Natural killer cell treated with Interleukin-12 subunit alpha and Interleukin-12 subunit beta and Interleukin-15 and Interleukin-18, amount 100 ng/mL, for 72 hours (primary cell): ENCODE measurements at regions not wholly inside any gene's neighbourhood (a gene's known extent, or its start where the extent isn't known, plus 50 kb on each side); places are given as distances from the start of the nearest gene placed in this dataset.

Source experiments
- ATAC-seq, 2 donors: fragments of 150-1000 bp; cut with Tn5 transposase in 1 of 2; sonication (Bioruptor Pico), chemical (Tn5 transposase) in 1 of 2; 2 replicates each; pipeline ENCODE4 v1.10.0; 2021
- DNase-seq: peaks from one replicate; pipeline ENCODE4 v3.0.0; 2022; ENCODE audit warnings: low spot score
- H3K27ac Mint-ChIP-seq, 2 donors: 1 replicate in 1 of 2; 2 replicates in 1 of 2; pipeline ENCODE4 v1.8.0; 2022; ENCODE audit warnings: mixed read lengths in 2 of 2, mild to moderate bottlenecking in 1 of 2, moderate library complexity in 1 of 2
- H3K27me3 Mint-ChIP-seq, 2 donors: 1 replicate in 1 of 2; 2 replicates in 1 of 2; pipeline ENCODE4 v1.8.0; 2022; ENCODE audit warnings: mixed read lengths in 2 of 2
- H3K36me3 Mint-ChIP-seq: one replicate; pipeline ENCODE4 v1.8.0; 2022; ENCODE audit warnings: mixed read lengths
- H3K4me1 Mint-ChIP-seq, 2 donors: 1 replicate in 1 of 2; 2 replicates in 1 of 2; pipeline ENCODE4 v1.8.0; 2022; ENCODE audit warnings: low read depth in 2 of 2, mixed read lengths in 2 of 2, mild to moderate bottlenecking in 1 of 2
- H3K4me3 Mint-ChIP-seq: one replicate; pipeline ENCODE4 v1.8.0; 2022; ENCODE audit warnings: mixed read lengths
- H3K9me3 Mint-ChIP-seq: 2 replicates; pipeline ENCODE4 v1.8.0; 2022; ENCODE audit warnings: mixed read lengths

- no peaks in the 10 kb centered on the region for H3K9me3 Mint-ChIP-seq
- no peak overlapping the region for H3K4me3 Mint-ChIP-seq
- H3K36me3 Mint-ChIP-seq, result no peaks in the 10 kb centered on the region
- ATAC-seq (no peak), DNase-seq (no peak)
- H3K27me3 Mint-ChIP-seq, result peaks cover 19% of the 10 kb centered on the region in 2 donors
- H3K4me1 Mint-ChIP-seq, result no peaks in the 10 kb centered on the region
- H3K27ac Mint-ChIP-seq, result no peak overlapping the region
Observed at GRCh38 chr11:130583801-130584211, 135.4 kb downstream of the ADAMTS15 start.

DNA sequence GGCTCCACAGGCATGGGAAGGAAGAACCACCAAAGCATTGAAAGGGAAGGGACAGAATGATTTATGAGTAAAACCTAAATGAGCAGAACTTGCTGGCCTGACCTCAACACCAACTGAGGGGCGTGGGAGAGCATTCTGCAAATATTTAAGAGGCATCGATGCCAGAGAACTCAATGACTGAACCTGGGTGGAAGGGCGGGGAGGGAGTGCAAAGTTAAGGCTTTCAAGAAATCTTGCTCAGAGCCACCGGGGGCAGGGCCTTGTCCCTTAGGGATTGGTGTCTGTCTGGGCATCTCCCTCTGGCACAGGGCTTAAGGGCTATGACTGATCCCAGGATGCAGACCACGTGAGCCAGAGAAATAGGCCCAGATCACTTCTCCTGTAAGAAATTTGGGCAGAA lies 137.1 kb downstream of the ADAMTS15 start:
- ATAC-seq (no peak), DNase-seq (no peak)
- H3K27me3 Mint-ChIP-seq, result peaks cover 19 to 23% of the 10 kb centered on the region in 2 donors
- H3K36me3 Mint-ChIP-seq, result no peaks in the 10 kb centered on the region
- H3K4me1 Mint-ChIP-seq, result no peaks in the 10 kb centered on the region
- no peak overlapping the region for H3K27ac Mint-ChIP-seq
- H3K9me3 Mint-ChIP-seq, result no peaks in the 10 kb centered on the region
- H3K4me3 Mint-ChIP-seq, result no peak overlapping the region

DNA sequence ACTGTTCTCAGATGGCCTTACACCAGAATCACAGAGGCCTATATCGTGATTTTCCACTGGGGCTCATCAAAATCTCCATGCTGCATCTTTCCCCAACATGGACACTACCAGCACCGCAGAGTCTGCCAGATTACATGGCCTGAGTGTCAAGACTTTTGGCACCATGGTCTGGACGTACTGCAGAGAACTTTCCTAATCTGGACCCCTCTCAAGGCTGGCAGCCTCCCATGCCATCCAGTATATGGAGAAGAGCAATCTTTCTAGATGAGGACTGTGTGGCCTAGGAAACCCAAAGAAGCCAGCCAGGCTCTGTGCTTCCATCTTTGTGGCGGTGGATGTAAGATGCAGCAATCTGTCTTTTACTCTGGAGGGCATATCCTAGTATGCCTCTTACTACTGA lies 139.2 kb downstream of the ADAMTS15 start:
- Mint-ChIP-seq H3K27ac (no peak overlapping the region), H3K9me3 (no peaks in the 10 kb centered on the region), H3K4me3 (no peak overlapping the region), H3K36me3 (no peaks in the 10 kb centered on the region), H3K27me3 (peaks cover 24% of the 10 kb centered on the region in 2 donors), H3K4me1 (no peaks in the 10 kb centered on the region)
- DNase-seq (no peak), ATAC-seq (no peak)

GRCh38 chr11:130588471-130588870 lies 140.0 kb downstream of the ADAMTS15 start:
- DNase-seq (no peak), ATAC-seq (no peak)
- Mint-ChIP-seq H3K36me3 (no peaks in the 10 kb centered on the region), H3K9me3 (no peaks in the 10 kb centered on the region), H3K27ac (no peak overlapping the region), H3K4me1 (no peaks in the 10 kb centered on the region), H3K4me3 (no peak overlapping the region), H3K27me3 (peaks cover 18 to 24% of the 10 kb centered on the region in 2 donors)

- no peak for DNase-seq
- H3K4me3 Mint-ChIP-seq, result no peak overlapping the region
- ATAC-seq, result no peak
- peaks cover 14 to 18% of the 10 kb centered on the region in 2 donors for H3K27me3 Mint-ChIP-seq
- no peaks in the 10 kb centered on the region for H3K36me3 Mint-ChIP-seq
- H3K27ac Mint-ChIP-seq, result no peak overlapping the region
- H3K9me3 Mint-ChIP-seq, result no peaks in the 10 kb centered on the region
- H3K4me1 Mint-ChIP-seq, result no peaks in the 10 kb centered on the region
Observed at GRCh38 chr11:130592056-130592455, 143.6 kb downstream of the ADAMTS15 start.

GRCh38 chr11:130593064-130593463 lies 144.6 kb downstream of the ADAMTS15 start:
- H3K9me3 Mint-ChIP-seq, result no peaks in the 10 kb centered on the region

DNA sequence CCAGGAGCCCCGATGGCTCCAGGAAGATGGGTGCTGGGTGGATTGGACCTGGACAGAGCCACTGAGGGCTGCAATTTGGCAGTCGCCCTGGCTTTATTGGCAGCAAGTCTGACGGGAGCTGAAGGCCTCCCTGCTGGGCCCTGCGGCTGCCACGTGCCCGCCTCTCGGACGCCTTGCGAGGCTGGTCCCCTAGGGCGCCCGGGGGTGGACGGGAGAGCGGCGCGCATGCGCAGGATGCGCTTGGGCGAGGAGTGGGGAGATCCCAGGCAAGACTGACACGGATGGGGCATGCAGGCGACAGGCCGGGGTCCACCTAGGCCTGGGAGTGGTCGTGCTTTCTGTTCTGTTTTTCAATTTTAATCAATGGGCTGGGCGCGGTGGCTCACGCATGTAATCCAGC lies 150.0 kb downstream of the ADAMTS15 start:
- H3K9me3 Mint-ChIP-seq, result no peaks in the 10 kb centered on the region
- ATAC-seq (peak in 1 of 2 donors; percentile 32), DNase-seq (no peak)
- H3K27me3 Mint-ChIP-seq, result peaks cover 0 to 6% of the 10 kb centered on the region in 2 donors
- H3K4me3 Mint-ChIP-seq, result no peak overlapping the region
- no peaks in the 10 kb centered on the region for H3K4me1 Mint-ChIP-seq
- no peak overlapping the region for H3K27ac Mint-ChIP-seq
- no peaks in the 10 kb centered on the region for H3K36me3 Mint-ChIP-seq

More at GRCh38 chr11:130593064-130593463, 144.6 kb downstream of the ADAMTS15 start:
- H3K27ac Mint-ChIP-seq, result no peak overlapping the region
- no peaks in the 10 kb centered on the region for H3K4me1 Mint-ChIP-seq
- DNase-seq (no peak), ATAC-seq (no peak)
- peaks cover 14 to 16% of the 10 kb centered on the region in 2 donors for H3K27me3 Mint-ChIP-seq
- no peaks in the 10 kb centered on the region for H3K36me3 Mint-ChIP-seq
- no peak overlapping the region for H3K4me3 Mint-ChIP-seq

DNA sequence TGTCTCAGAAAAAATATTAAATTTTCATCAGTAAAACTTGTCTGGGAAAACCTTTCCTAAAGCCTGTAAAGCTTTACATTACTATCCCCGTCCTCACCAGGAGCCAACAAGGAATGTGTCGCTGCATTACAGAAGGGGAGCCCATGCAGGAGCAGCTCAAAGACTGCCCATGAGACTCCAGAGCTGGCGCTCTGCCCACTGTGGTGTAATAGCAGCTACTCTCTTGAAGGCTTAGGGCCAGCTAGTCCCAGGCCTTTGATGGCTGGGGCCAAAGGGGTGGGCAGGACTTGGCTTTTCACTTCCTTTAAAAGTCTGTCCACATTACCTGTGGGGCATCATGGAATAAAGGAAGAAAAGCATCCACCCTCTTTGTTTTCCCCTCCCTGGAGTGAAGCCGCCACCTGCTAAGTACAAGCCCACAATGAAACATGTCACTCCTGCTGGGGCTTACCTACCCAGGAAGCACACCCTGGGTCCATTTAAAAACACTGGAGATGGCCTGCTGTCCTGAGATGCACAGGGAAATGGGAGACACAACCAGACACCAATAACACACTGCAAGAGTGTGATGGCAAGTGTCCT lies 150.7 kb downstream of the ADAMTS15 start:
- H3K9me3 Mint-ChIP-seq, result no peaks in the 10 kb centered on the region
- DNase-seq (no peak), ATAC-seq (peak in 1 of 2 donors; percentile 8)
- H3K27me3 Mint-ChIP-seq, result peaks cover 0 to 5% of the 10 kb centered on the region in 2 donors
- no peaks in the 10 kb centered on the region for H3K36me3 Mint-ChIP-seq
- H3K4me1 Mint-ChIP-seq, result no peaks in the 10 kb centered on the region
- no peak overlapping the region for H3K27ac Mint-ChIP-seq
- no peak overlapping the region for H3K4me3 Mint-ChIP-seq

- DNase-seq (no peak), ATAC-seq (no peak)
- H3K4me1 Mint-ChIP-seq, result no peaks in the 10 kb centered on the region
- no peaks in the 10 kb centered on the region for H3K9me3 Mint-ChIP-seq
- H3K4me3 Mint-ChIP-seq, result no peak overlapping the region
- H3K27me3 Mint-ChIP-seq, result peaks cover 0 to 6% of the 10 kb centered on the region in 2 donors
- H3K36me3 Mint-ChIP-seq, result no peaks in the 10 kb centered on the region
- no peak overlapping the region for H3K27ac Mint-ChIP-seq
Observed at GRCh38 chr11:130600139-130600538, 151.7 kb downstream of the ADAMTS15 start.

GRCh38 chr11:130600616-130601015 lies 152.2 kb downstream of the ADAMTS15 start:
- Mint-ChIP-seq H3K27me3 (peaks cover 0 to 6% of the 10 kb centered on the region in 2 donors), H3K4me1 (no peaks in the 10 kb centered on the region), H3K9me3 (no peaks in the 10 kb centered on the region), H3K4me3 (no peak overlapping the region), H3K27ac (no peak overlapping the region), H3K36me3 (no peaks in the 10 kb centered on the region)
- DNase-seq, result no peak
- no peak for ATAC-seq

DNA sequence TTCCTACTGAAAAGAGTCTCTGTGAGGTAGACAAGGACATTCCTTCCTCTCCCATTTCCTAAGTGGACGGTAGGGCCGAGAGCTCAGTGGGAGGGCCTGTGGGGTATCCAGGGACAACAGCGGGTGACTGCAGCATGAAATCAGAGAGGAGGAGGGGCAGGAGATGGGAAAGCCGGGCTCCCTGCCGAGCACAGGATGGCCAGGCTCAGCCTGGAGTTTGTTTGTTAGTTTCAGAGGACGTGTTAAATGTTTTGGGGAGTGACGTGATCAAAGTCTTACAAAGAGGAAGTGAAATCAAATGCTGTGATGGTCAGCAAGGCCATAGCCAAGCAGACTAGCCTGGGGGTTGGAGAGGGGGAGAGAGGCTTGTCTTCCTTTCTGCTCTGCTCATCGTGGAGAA lies 152.7 kb downstream of the ADAMTS15 start:
- ATAC-seq (no peak), DNase-seq (no peak)
- Mint-ChIP-seq H3K36me3 (no peaks in the 10 kb centered on the region), H3K27ac (no peak overlapping the region), H3K27me3 (peaks cover 0 to 6% of the 10 kb centered on the region in 2 donors), H3K4me3 (no peak overlapping the region), H3K9me3 (no peaks in the 10 kb centered on the region), H3K4me1 (no peaks in the 10 kb centered on the region)

DNA sequence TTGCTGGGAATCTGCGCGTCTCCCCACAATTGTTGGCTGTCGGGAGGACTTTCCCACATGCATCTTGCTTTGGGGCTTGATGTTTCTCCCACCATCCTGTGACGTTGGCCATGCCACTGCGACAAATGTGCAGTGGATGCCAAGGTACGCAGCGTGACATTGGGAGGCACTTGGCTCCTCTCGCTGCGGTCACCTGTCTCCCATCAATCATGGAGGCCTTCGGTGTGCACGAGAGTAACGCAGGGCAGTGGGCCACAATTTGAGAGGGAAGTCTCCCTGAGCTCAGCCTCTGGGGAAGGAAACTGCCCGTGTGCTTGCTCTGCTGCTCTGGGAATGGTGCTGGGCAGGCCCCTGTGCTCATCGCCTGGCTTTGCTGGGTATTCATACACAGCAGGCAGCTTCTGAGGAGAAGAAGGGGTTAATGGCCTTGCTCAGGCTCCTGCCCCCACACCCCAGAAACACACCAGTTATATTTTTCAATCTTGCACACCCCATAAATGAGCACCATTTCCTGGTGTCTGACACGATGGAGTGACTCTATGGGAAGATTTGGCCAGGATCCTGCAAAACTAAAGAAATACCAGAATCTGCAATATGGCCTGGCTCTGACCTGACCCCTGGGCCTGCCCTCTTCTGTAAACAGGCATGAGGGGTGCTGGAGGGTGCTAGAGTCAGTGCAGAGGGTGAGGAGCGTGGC lies 153.5 kb downstream of the ADAMTS15 start:
- no peak overlapping the region for H3K27ac Mint-ChIP-seq
- no peak overlapping the region for H3K4me3 Mint-ChIP-seq
- peaks cover 0 to 6% of the 10 kb centered on the region in 2 donors for H3K27me3 Mint-ChIP-seq
- DNase-seq, result no peak
- ATAC-seq, result no peak
- no peaks in the 10 kb centered on the region for H3K4me1 Mint-ChIP-seq
- H3K9me3 Mint-ChIP-seq, result no peaks in the 10 kb centered on the region
- no peaks in the 10 kb centered on the region for H3K36me3 Mint-ChIP-seq

GRCh38 chr11:130602641-130603334 lies 154.3 kb downstream of the ADAMTS15 start:
- no peak for ATAC-seq
- Mint-ChIP-seq H3K36me3 (no peaks in the 10 kb centered on the region), H3K4me3 (no peak overlapping the region), H3K9me3 (no peaks in the 10 kb centered on the region), H3K4me1 (no peaks in the 10 kb centered on the region), H3K27ac (no peak overlapping the region), H3K27me3 (peaks cover 0 to 6% of the 10 kb centered on the region in 2 donors)
- DNase-seq, result no peak

DNA sequence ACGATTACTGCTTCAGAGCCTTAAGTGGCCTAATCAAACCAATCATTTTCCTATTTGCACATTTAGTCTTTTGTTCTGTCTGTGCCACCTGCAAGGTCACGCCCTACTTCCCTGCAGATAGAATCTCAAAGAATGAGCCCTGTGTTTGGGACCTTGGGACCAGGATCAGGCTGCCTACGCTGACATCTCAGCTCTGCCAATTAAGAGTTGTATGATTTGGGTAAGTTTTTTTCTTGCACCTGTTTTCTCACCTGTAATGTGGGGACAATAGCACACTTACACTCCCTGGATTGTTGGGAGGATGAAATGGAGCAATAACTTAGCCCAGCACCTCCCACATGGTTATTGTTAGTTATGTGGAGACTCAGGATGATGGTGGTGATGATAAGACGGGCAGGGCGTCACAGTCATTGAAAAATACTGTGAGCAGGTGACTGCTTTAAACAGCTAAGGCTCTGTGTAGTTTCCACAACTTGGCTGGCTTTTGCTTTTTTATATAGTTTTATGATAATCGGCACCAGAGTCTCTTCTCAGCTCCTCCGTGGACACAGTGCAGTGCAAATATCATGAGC lies 155.0 kb downstream of the ADAMTS15 start:
- Mint-ChIP-seq H3K4me3 (no peak overlapping the region), H3K27me3 (peaks cover 0 to 10% of the 10 kb centered on the region in 2 donors), H3K4me1 (no peaks in the 10 kb centered on the region), H3K27ac (no peak overlapping the region), H3K9me3 (no peaks in the 10 kb centered on the region), H3K36me3 (no peaks in the 10 kb centered on the region)
- no peak for ATAC-seq
- no peak for DNase-seq
